BLaER1 (cell line): ENCODE measurements at regions not wholly inside any gene's neighbourhood (a gene's known extent, or its start where the extent isn't known, plus 50 kb on each side); places are given as distances from the start of the nearest gene placed in this dataset.
A peak's percentile ranks its signal among the peaks of the same experiment; 100 is the strongest.
"Not testable (repeated sequence)": the region's sequence is repeated elsewhere in the genome, so short reads cannot be mapped to it uniquely, and the experiment has no call there.

Source experiments
- H3K27ac ChIP-seq: shearing (Covaris generic); formaldehyde crosslinking; 2 replicates; pipeline ENCODE4 v1.8.1; 2022
- H3K27me3 ChIP-seq: shearing (Covaris generic); formaldehyde crosslinking; 2 replicates; pipeline ENCODE4 v1.8.1; 2022
- H3K36me3 ChIP-seq: shearing (Covaris generic); formaldehyde crosslinking; 2 replicates; pipeline ENCODE4 v1.8.1; 2022
- H3K4me1 ChIP-seq: shearing (Covaris generic); formaldehyde crosslinking; 2 replicates; pipeline ENCODE4 v1.8.1; 2022
- H3K4me2 ChIP-seq: shearing (Covaris generic); formaldehyde crosslinking; 2 replicates; pipeline ENCODE4 v1.8.1; 2022
- H3K4me3 ChIP-seq: shearing (Covaris generic); formaldehyde crosslinking; 2 replicates; pipeline ENCODE4 v1.8.1; 2022
- H3K9ac ChIP-seq: shearing (Covaris generic); formaldehyde crosslinking; 2 replicates; pipeline ENCODE4 v1.8.1; 2022
- H3K9me3 ChIP-seq: shearing (Covaris generic); formaldehyde crosslinking; 2 replicates; pipeline ENCODE4 v1.8.1; 2022
- H4K20me1 ChIP-seq: shearing (Covaris generic); formaldehyde crosslinking; 2 replicates; pipeline ENCODE4 v1.8.1; 2022
- Cebpa-rat ChIP-seq: shearing (Covaris generic); IDR thresholded peaks from 2 replicates; pipeline ENCODE4 v1.8.1; 2022

DNA sequence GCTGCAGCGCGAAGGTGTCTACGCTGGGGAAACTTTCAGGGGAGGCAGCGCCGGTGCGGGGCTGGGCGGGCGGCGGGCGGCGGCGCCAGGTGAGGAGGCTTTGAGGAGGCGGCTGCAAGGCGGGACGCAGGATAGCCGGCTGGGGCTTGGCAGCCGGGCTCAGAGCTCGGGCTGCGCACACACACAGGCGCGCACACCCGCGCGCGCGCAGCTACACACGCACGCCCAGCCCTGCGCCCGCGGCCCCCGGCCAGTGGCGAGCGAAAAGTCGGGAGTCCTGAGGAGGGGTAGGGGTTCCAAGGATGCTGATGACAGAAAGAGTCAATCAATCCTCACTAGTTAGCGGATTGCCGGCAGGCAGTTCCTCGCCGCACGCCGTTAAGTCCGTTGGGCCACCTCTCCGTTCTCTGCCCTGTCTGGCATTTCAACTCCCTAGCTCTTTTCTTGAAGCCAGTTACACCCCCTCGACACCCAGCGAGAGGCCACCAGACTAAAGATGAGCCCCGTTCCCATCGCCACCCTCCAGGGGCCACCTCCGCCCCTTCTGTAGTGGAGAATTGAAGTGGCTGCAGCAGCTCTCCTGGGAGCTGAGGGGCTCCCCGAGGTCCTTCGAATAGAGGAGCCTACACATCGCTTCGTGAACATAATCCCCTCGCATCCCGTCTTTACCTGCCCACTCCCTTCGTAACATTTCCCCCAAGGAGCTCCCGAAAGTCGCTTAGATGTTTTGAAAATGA is 1640.3 kb upstream of the C9orf72 start, which contains the start of gene LINGO2:
TSS of gene LINGO2 (minus strand) at position 185 of the 737 bp plus-strand sequence.
- Histone ChIP-seq H3K4me3 (peak within 1 kb of the TSS; percentile 55), H3K9me3 (peaks cover 37% of the 10 kb centered on the region), H3K36me3 (no peaks in the 10 kb centered on the region), H3K4me1 (no peaks in the 10 kb centered on the region), H3K27me3 (peaks cover 32% of the 10 kb centered on the region), H3K4me2 (peak within 1 kb of the TSS; percentile 65), H4K20me1 (no peaks in the 10 kb centered on the region), H3K9ac (no peak within 1 kb of the TSS), H3K27ac (no peak within 1 kb of the TSS)
- TF ChIP-seq Cebpa-rat = no peak

GRCh38 chr9:29214154-29214689 is 1640.9 kb upstream of the C9orf72 start:
- Histone ChIP-seq H3K9me3 (peaks cover 37% of the 10 kb centered on the region), H3K9ac (no peak overlapping the region), H3K27me3 (peaks cover 32% of the 10 kb centered on the region), H3K4me3 (no peak overlapping the region), H3K4me1 (no peaks in the 10 kb centered on the region), H3K36me3 (no peaks in the 10 kb centered on the region), H4K20me1 (no peaks in the 10 kb centered on the region), H3K4me2 (no peak overlapping the region), H3K27ac (no peak overlapping the region)
- no peak for TF ChIP-seq Cebpa-rat

- Histone ChIP-seq H4K20me1 (no peaks in the 10 kb centered on the region), H3K4me2 (no peak overlapping the region), H3K9me3 (peaks cover 37% of the 10 kb centered on the region), H3K36me3 (no peaks in the 10 kb centered on the region), H3K27ac (no peak overlapping the region), H3K9ac (no peak overlapping the region), H3K4me3 (no peak overlapping the region), H3K4me1 (no peaks in the 10 kb centered on the region), H3K27me3 (peaks cover 32% of the 10 kb centered on the region)
- TF ChIP-seq Cebpa-rat = no peak
These were observed 1641.5 kb upstream of the C9orf72 start for GRCh38 chr9:29214690-29215253.

DNA sequence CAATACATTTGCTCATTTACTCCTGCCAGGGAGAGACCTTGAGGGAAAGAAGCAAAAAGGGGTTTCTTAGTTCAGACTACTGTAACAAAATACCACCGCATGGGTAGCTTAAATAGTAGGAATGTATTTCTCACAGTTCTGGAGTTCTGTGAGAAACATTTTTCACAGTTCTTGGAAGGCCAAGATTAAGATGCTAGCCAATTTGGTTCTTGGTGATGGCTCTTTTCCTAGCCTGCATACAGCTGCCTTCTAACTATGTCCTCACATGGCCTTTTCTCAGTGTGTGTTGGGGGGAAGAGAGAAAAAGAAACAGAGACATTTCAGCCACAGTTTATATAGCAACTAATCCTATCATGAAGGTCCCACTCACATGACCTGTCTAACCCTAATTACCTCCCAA is 1644.7 kb upstream of the C9orf72 start:
- H3K27me3 ChIP-seq = peaks cover 13% of the 10 kb centered on the region
- H3K4me2 ChIP-seq = no peak overlapping the region
- no peaks in the 10 kb centered on the region for H3K4me1 ChIP-seq
- H3K9me3 ChIP-seq = peaks cover 22% of the 10 kb centered on the region
- H3K9ac ChIP-seq = no peak overlapping the region
- H3K36me3 ChIP-seq = no peaks in the 10 kb centered on the region
- H3K4me3 ChIP-seq = no peak overlapping the region
- no peaks in the 10 kb centered on the region for H4K20me1 ChIP-seq
- no peak for TF ChIP-seq Cebpa-rat
- H3K27ac ChIP-seq = no peak overlapping the region

GRCh38 chr9:29220596-29221251 is 1647.4 kb upstream of the C9orf72 start:
- no peaks in the 10 kb centered on the region for H3K9me3 ChIP-seq
- H3K27ac ChIP-seq = no peak overlapping the region
- no peak overlapping the region for H3K4me3 ChIP-seq
- no peaks in the 10 kb centered on the region for H3K27me3 ChIP-seq
- TF ChIP-seq Cebpa-rat = no peak
- no peak overlapping the region for H3K4me2 ChIP-seq
- no peaks in the 10 kb centered on the region for H4K20me1 ChIP-seq
- H3K9ac ChIP-seq = no peak overlapping the region
- no peaks in the 10 kb centered on the region for H3K4me1 ChIP-seq
- H3K36me3 ChIP-seq = no peaks in the 10 kb centered on the region

- Histone ChIP-seq H3K9me3 (no peaks in the 10 kb centered on the region), H3K4me3 (no peak overlapping the region), H4K20me1 (no peaks in the 10 kb centered on the region), H3K27me3 (no peaks in the 10 kb centered on the region), H3K9ac (no peak overlapping the region), H3K27ac (no peak overlapping the region), H3K36me3 (no peaks in the 10 kb centered on the region), H3K4me1 (no peaks in the 10 kb centered on the region), H3K4me2 (no peak overlapping the region)
- no peak for TF ChIP-seq Cebpa-rat
These were observed 1655.3 kb upstream of the C9orf72 start for GRCh38 chr9:29228558-29228957.

DNA sequence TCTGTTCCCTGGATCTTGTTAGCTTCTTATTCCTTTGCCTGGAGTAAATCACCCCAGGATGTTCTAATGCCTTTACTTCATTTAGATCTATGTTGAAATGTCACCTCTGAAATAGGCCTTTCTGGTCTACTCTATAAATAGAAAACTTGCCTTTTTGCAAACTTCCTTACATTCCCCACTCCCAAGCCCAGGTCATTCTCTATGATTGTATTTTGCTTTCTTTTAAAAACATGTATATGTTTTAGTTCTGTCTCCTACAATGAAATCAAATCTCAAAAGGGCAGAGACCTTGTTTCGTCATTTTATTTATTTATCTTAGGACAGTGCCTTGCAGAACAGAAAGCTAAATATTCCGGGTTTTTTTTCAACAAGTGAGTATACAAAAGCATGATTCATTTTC is 1657.7 kb upstream of the C9orf72 start:
- Histone ChIP-seq H4K20me1 (no peaks in the 10 kb centered on the region), H3K27ac (no peak overlapping the region), H3K9me3 (no peaks in the 10 kb centered on the region), H3K4me1 (no peaks in the 10 kb centered on the region), H3K4me3 (no peak overlapping the region), H3K9ac (no peak overlapping the region), H3K4me2 (no peak overlapping the region), H3K27me3 (no peaks in the 10 kb centered on the region), H3K36me3 (no peaks in the 10 kb centered on the region)
- no peak for TF ChIP-seq Cebpa-rat

DNA sequence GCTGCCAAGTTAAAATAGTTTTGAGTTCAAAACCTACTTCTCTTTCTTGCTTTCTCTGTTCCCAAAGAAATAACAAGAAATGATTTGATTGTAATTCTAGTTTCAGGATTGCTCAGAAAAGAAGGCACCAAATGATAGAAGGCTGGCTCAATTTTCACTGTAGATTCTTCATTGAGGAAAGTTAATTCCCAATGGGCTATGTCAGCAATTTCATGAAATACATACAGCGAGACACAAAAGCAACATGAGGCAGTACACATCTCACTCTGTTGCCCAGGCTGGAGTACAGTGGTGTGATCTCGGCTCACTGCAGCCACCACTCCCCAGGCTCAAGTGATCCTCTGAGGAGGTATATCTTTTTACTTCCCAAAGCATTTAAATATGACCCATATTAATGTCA is 1659.9 kb upstream of the C9orf72 start:
- no peak for TF ChIP-seq Cebpa-rat
- Histone ChIP-seq H3K4me1 (no peaks in the 10 kb centered on the region), H3K36me3 (no peaks in the 10 kb centered on the region), H3K9me3 (no peaks in the 10 kb centered on the region), H3K27ac (no peak overlapping the region), H4K20me1 (no peaks in the 10 kb centered on the region), H3K4me3 (no peak overlapping the region), H3K9ac (no peak overlapping the region), H3K4me2 (no peak overlapping the region), H3K27me3 (no peaks in the 10 kb centered on the region)

- Histone ChIP-seq H3K36me3 (no peaks in the 10 kb centered on the region), H3K9ac (no peak overlapping the region), H4K20me1 (no peaks in the 10 kb centered on the region), H3K4me3 (no peak overlapping the region), H3K27me3 (no peaks in the 10 kb centered on the region), H3K4me1 (no peaks in the 10 kb centered on the region), H3K4me2 (no peak overlapping the region), H3K9me3 (no peaks in the 10 kb centered on the region), H3K27ac (no peak overlapping the region)
- no peak for TF ChIP-seq Cebpa-rat
These were observed 1668.0 kb upstream of the C9orf72 start for GRCh38 chr9:29241320-29241719.

- H3K4me3 ChIP-seq = no peak overlapping the region
- no peaks in the 10 kb centered on the region for H3K27me3 ChIP-seq
- H3K4me1 ChIP-seq = no peaks in the 10 kb centered on the region
- H3K36me3 ChIP-seq = no peaks in the 10 kb centered on the region
- no peaks in the 10 kb centered on the region for H4K20me1 ChIP-seq
- H3K27ac ChIP-seq = no peak overlapping the region
- H3K9me3 ChIP-seq = no peaks in the 10 kb centered on the region
- no peak overlapping the region for H3K9ac ChIP-seq
- no peak for TF ChIP-seq Cebpa-rat
- H3K4me2 ChIP-seq = no peak overlapping the region
These were observed 1672.1 kb upstream of the C9orf72 start for GRCh38 chr9:29245351-29245750.

GRCh38 chr9:29270400-29270799 is 1697.1 kb upstream of the C9orf72 start:
- not testable (repeated sequence) for H3K9ac ChIP-seq, H3K4me1 ChIP-seq, H3K4me2 ChIP-seq, H3K4me3 ChIP-seq, H3K36me3 ChIP-seq, H3K27me3 ChIP-seq, H3K27ac ChIP-seq, H4K20me1 ChIP-seq, H3K9me3 ChIP-seq
